ENCODE measurements at regions not wholly inside any gene's neighbourhood (a gene's known extent, or its start where the extent isn't known, plus 50 kb on each side); places are given as distances from the start of the nearest gene placed in this dataset.
"Not testable (repeated sequence)": the region's sequence is repeated elsewhere in the genome, so short reads cannot be mapped to it uniquely, and the experiment has no call there.

DNA sequence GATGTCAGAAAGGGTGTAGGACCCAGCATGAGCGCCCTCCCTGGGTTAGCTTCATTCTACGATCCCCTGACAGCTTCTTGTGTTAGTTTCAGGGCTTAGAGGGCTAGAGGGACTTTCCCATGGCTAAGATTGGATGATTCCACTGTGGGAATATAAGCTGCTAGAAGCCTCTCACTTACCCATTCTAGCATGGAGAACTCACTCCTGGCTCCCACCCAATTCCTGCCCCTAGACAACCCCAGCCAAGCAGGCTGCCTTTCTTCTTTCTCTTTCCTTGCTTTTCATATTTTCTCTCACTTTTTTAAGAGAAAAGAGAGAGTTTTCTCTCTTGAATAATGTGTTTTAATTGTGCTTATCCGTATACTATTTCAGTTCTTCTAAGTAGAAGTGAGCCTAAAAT, 335.1 kb upstream of the CNTN6 start:
- DNase-seq, result no peak
- H3K27ac Mint-ChIP-seq (ENCODE audit: unreplicated experiment), result no peak overlapping the region
- no peak overlapping the region for H3K4me3 Mint-ChIP-seq (ENCODE audit: unreplicated experiment)
- H3K36me3 Mint-ChIP-seq (ENCODE audit: unreplicated experiment), result no peaks in the 10 kb centered on the region
- H3K27me3 Mint-ChIP-seq (ENCODE audit: unreplicated experiment), result no peaks in the 10 kb centered on the region
- no peaks in the 10 kb centered on the region for H3K9me3 Mint-ChIP-seq (ENCODE audit: unreplicated experiment)
- TF ChIP-seq, protein P1, sequence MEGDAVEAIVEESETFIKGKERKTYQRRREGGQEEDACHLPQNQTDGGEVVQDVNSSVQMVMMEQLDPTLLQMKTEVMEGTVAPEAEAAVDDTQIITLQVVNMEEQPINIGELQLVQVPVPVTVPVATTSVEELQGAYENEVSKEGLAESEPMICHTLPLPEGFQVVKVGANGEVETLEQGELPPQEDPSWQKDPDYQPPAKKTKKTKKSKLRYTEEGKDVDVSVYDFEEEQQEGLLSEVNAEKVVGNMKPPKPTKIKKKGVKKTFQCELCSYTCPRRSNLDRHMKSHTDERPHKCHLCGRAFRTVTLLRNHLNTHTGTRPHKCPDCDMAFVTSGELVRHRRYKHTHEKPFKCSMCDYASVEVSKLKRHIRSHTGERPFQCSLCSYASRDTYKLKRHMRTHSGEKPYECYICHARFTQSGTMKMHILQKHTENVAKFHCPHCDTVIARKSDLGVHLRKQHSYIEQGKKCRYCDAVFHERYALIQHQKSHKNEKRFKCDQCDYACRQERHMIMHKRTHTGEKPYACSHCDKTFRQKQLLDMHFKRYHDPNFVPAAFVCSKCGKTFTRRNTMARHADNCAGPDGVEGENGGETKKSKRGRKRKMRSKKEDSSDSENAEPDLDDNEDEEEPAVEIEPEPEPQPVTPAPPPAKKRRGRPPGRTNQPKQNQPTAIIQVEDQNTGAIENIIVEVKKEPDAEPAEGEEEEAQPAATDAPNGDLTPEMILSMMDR (IDR thresholded peaks at IDR 0.05; ENCODE audit: partially characterized antibody, unreplicated experiment), result no peak
- no peaks in the 10 kb centered on the region for H3K4me1 Mint-ChIP-seq (ENCODE audit: low read depth, unreplicated experiment)

DNA sequence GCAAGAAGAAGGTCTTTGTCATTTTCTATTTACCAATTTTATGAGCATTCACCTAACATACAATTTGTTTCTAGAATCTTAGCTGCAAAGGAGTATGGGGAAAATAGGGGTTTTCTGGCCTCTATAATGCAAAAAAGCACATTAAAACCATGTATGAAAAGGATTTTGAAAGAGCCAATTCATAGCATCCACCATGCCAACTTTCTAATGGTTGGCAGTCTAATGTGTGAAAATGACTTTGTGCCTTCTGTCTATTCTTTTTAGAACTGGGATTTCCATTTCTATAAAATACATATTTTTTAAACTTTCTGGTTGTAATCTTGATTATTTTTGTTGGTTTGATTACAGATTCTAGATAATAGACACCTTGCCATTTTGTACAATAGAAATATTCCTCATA, 333.7 kb upstream of the CNTN6 start:
- TF ChIP-seq, protein P1 (IDR thresholded peaks at IDR 0.05; ENCODE audit: partially characterized antibody, unreplicated experiment), result no peak
- Mint-ChIP-seq H3K9me3 (ENCODE audit: unreplicated experiment) (no peaks in the 10 kb centered on the region), H3K27me3 (ENCODE audit: unreplicated experiment) (no peaks in the 10 kb centered on the region), H3K27ac (ENCODE audit: unreplicated experiment) (no peak overlapping the region), H3K36me3 (ENCODE audit: unreplicated experiment) (no peaks in the 10 kb centered on the region), H3K4me1 (ENCODE audit: low read depth, unreplicated experiment) (no peaks in the 10 kb centered on the region), H3K4me3 (ENCODE audit: unreplicated experiment) (no peak overlapping the region)
- DNase-seq, result no peak

DNA sequence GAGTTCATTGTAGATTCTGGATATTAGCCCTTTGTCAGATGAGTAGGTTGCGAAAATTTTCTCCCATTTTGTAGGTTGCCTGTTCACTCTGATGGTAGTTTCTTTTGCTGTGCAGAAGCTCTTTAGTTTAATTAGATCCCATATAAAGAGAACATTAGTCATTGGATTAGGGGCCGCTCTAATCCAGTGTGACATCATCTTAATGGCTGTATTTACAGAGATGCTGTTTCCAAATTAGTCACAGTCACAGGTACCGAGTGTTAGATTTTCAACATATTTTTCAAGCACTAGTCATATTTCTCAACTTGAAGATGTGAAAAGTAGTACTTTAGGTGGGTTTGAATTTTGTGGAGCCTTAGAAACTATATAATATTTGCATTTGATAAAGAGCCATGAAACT, 319.4 kb upstream of the CNTN6 start:
- H3K27ac Mint-ChIP-seq (ENCODE audit: unreplicated experiment); H3K36me3 Mint-ChIP-seq (ENCODE audit: unreplicated experiment); H3K4me1 Mint-ChIP-seq (ENCODE audit: low read depth, unreplicated experiment); DNase-seq; H3K27me3 Mint-ChIP-seq (ENCODE audit: unreplicated experiment); H3K4me3 Mint-ChIP-seq (ENCODE audit: unreplicated experiment); H3K9me3 Mint-ChIP-seq (ENCODE audit: unreplicated experiment): not testable (repeated sequence)

DNA sequence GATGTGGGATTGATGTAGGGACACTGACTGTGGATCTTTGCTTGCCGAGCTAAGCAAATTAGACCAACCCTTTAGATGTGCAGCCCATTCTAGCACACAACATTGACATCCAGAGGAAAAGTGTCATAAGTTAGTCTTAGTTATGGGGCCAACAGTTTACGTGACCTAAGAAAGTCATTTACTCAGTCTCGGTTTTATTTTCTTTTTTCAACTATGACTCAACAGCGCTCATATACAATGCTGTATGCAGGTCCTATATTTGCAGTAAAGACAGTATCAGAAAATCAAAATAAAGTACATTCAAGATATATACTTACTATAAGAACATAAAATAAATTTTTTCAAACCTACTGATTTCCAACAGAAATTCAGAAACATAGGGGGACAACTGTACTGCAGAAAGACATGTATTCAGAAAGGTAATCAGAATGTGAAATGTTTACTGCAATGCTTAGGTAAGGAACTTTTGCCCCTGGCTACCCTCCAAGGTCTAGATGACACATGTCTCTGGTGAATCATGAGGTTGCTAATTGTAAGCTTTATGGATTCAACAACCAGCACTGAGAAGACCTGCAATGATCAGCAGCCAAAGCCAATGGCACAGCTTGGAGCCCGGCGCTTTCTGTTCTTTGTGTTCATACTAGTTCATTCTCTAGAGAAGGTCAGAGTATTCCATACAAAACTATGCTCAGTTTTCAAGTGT, 317.5 kb upstream of the CNTN6 start:
- H3K27ac Mint-ChIP-seq (ENCODE audit: unreplicated experiment), result no peak overlapping the region
- DNase-seq, result no peak
- no peaks in the 10 kb centered on the region for H3K27me3 Mint-ChIP-seq (ENCODE audit: unreplicated experiment)
- no peak overlapping the region for H3K4me3 Mint-ChIP-seq (ENCODE audit: unreplicated experiment)
- peaks cover 5% of the 10 kb centered on the region for H3K4me1 Mint-ChIP-seq (ENCODE audit: low read depth, unreplicated experiment)
- H3K9me3 Mint-ChIP-seq (ENCODE audit: unreplicated experiment), result no peaks in the 10 kb centered on the region
- TF ChIP-seq, protein P1 (IDR thresholded peaks at IDR 0.05; ENCODE audit: partially characterized antibody, unreplicated experiment), result no peak
- H3K36me3 Mint-ChIP-seq (ENCODE audit: unreplicated experiment), result no peaks in the 10 kb centered on the region

DNA sequence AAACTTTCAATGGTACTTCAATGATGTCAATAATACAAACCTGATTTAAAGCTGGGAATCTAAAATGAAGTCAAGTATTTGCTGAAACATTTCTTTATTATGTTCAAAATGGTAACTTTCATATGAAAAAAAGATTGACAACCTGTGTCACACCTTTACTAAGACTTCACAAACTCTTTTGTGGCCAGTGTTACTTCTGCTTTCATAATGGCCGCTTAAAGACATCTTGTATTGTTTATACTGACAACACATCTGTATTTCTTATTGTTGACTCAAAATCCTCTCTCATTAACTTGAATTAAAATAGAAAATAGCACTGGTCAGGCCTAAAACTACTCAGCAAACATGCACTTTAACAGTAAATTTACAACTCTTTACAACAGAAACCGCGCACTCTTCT, 312.3 kb upstream of the CNTN6 start:
- no peak for DNase-seq
- TF ChIP-seq, protein P1 (IDR thresholded peaks at IDR 0.05; ENCODE audit: partially characterized antibody, unreplicated experiment), result no peak
- H3K36me3 Mint-ChIP-seq (ENCODE audit: unreplicated experiment), result no peaks in the 10 kb centered on the region
- no peaks in the 10 kb centered on the region for H3K27me3 Mint-ChIP-seq (ENCODE audit: unreplicated experiment)
- H3K9me3 Mint-ChIP-seq (ENCODE audit: unreplicated experiment), result peaks cover 1% of the 10 kb centered on the region
- H3K4me3 Mint-ChIP-seq (ENCODE audit: unreplicated experiment), result no peak overlapping the region
- H3K27ac Mint-ChIP-seq (ENCODE audit: unreplicated experiment), result no peak overlapping the region
- no peaks in the 10 kb centered on the region for H3K4me1 Mint-ChIP-seq (ENCODE audit: low read depth, unreplicated experiment)

Measured in glutamatergic neuron (in vitro differentiated cells).